ENCODE measurements at regions not wholly inside any gene's neighbourhood (a gene's known extent, or its start where the extent isn't known, plus 50 kb on each side); places are given as distances from the start of the nearest gene placed in this dataset.

DNA sequence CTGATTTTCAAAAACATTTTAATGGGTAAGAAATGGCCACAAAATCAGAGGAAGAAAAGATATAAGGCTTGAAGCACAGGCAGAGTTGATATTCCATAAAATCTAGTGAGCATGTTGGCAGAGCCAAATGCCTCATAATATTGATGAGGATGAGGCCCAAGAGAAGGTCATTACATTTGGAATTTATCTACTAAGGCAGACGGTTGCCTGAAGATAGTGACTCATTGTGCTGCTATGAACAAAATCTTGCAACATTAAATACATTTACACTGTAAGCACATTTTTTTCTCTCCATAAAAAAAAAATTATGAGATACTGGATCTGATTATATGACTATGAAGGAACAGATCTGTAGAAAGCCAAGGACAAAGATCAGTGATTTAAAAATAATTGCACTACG is 881.4 kb upstream of the CHORDC1 start:
- Mint-ChIP-seq H3K4me1 (no peaks in the 10 kb centered on the region), H3K27me3 (ENCODE audit: low read depth in 3 of 3) (no peaks in the 10 kb centered on the region), H3K4me3 (no peak overlapping the region), H3K9me3 (peaks cover 0 to 2% (median 0%) of the 10 kb centered on the region in 7 donors), H3K27ac (no peak overlapping the region), H3K36me3 (no peaks in the 10 kb centered on the region)
- no peaks in the 10 kb centered on the region for H3K4me1 ChIP-seq (ENCODE audit: control insufficient read depth in 1 of 2, insufficient read depth in 2 of 2, low read length in 2 of 2)
- no peak overlapping the region for H3K4me2 ChIP-seq (replicated peaks; ENCODE audit: extremely low read depth, low read length, poor library complexity, severe bottlenecking)
- H4K20me1 ChIP-seq (ENCODE audit: insufficient read depth, low read length): no peaks in the 10 kb centered on the region
- intact Hi-C loops (cut with micrococcal nuclease): no loop called here
- DNase-seq: no peak
- H3K27ac ChIP-seq (ENCODE audit: low read depth in 1 of 2, low read length in 2 of 2): no peak overlapping the region
- no peak overlapping the region for H3K4me3 ChIP-seq (replicated peaks in 1 of 3; ENCODE audit: low read depth in 2 of 3, low read length in 3 of 3)
- no peak overlapping the region for H2AFZ ChIP-seq (ENCODE audit: insufficient read depth, low read depth, low read length, poor library complexity, severe bottlenecking)
- TF ChIP-seq, protein P1, sequence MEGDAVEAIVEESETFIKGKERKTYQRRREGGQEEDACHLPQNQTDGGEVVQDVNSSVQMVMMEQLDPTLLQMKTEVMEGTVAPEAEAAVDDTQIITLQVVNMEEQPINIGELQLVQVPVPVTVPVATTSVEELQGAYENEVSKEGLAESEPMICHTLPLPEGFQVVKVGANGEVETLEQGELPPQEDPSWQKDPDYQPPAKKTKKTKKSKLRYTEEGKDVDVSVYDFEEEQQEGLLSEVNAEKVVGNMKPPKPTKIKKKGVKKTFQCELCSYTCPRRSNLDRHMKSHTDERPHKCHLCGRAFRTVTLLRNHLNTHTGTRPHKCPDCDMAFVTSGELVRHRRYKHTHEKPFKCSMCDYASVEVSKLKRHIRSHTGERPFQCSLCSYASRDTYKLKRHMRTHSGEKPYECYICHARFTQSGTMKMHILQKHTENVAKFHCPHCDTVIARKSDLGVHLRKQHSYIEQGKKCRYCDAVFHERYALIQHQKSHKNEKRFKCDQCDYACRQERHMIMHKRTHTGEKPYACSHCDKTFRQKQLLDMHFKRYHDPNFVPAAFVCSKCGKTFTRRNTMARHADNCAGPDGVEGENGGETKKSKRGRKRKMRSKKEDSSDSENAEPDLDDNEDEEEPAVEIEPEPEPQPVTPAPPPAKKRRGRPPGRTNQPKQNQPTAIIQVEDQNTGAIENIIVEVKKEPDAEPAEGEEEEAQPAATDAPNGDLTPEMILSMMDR (IDR thresholded peaks at IDR 0.05): no peak
- H3K9me3 ChIP-seq (replicated peaks in 1 of 2; ENCODE audit: control insufficient read depth in 1 of 2, insufficient read depth in 1 of 2, low read length in 2 of 2): no peaks in the 10 kb centered on the region
- no peaks in the 10 kb centered on the region for H3K27me3 ChIP-seq (ENCODE audit: control insufficient read depth in 2 of 2, insufficient read depth in 2 of 2, low read length in 2 of 2)
- no peak overlapping the region for H3K9ac ChIP-seq (ENCODE audit: insufficient read depth, low read length, poor library complexity, severe bottlenecking)
- no peaks in the 10 kb centered on the region for H3K36me3 ChIP-seq (replicated peaks in 1 of 2; ENCODE audit: control insufficient read depth in 1 of 2, insufficient read depth in 2 of 2, low read length in 2 of 2)
- H3K79me2 ChIP-seq (ENCODE audit: insufficient read depth, low read length): no peaks in the 10 kb centered on the region
- WGBS (ENCODE audit: insufficient coverage): no CpG with 5 or more reads among the region's 2 CpGs

DNA sequence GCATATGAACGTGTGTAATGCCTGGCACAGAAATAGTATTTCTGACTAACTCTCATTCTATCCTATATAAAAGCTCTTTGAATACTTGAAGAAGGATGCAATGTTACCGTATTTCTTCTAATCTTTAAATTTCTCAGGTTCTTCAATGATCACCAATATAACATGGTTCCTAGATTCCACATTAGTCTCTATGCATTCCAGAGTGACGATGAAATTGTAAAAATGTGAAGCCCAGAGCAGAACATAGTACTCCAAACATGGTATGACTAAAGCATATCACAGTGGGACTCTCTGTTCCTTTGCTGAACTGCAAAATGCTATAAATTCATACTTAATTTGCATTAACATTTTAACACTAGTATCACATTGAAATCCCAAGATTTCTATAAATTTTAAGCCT is 877.6 kb upstream of the CHORDC1 start:
- TF ChIP-seq, protein P1 (IDR thresholded peaks at IDR 0.05): no peak
- peaks cover 0 to 2% (median 0%) of the 10 kb centered on the region in 7 donors for H3K9me3 Mint-ChIP-seq
- H3K4me2 ChIP-seq (replicated peaks; ENCODE audit: extremely low read depth, low read length, poor library complexity, severe bottlenecking): no peak overlapping the region
- no peaks in the 10 kb centered on the region for H3K4me1 ChIP-seq (ENCODE audit: control insufficient read depth in 1 of 2, insufficient read depth in 2 of 2, low read length in 2 of 2)
- DNase-seq: no peak
- no peaks in the 10 kb centered on the region for H4K20me1 ChIP-seq (ENCODE audit: insufficient read depth, low read length)
- no peaks in the 10 kb centered on the region for H3K36me3 ChIP-seq (replicated peaks in 1 of 2; ENCODE audit: control insufficient read depth in 1 of 2, insufficient read depth in 2 of 2, low read length in 2 of 2)
- no peaks in the 10 kb centered on the region for H3K27me3 ChIP-seq (ENCODE audit: control insufficient read depth in 2 of 2, insufficient read depth in 2 of 2, low read length in 2 of 2)
- no peaks in the 10 kb centered on the region for H3K4me1 Mint-ChIP-seq
- H3K4me3 Mint-ChIP-seq: no peak overlapping the region
- no CpG with 5 or more reads among the region's 3 CpGs for WGBS (ENCODE audit: insufficient coverage)
- no peaks in the 10 kb centered on the region for H3K27me3 Mint-ChIP-seq (ENCODE audit: low read depth in 3 of 3)
- H3K27ac Mint-ChIP-seq: no peak overlapping the region
- no peak overlapping the region for H3K4me3 ChIP-seq (replicated peaks in 1 of 3; ENCODE audit: low read depth in 2 of 3, low read length in 3 of 3)
- no peaks in the 10 kb centered on the region for H3K79me2 ChIP-seq (ENCODE audit: insufficient read depth, low read length)
- H2AFZ ChIP-seq (ENCODE audit: insufficient read depth, low read depth, low read length, poor library complexity, severe bottlenecking): no peak overlapping the region
- intact Hi-C loops (cut with micrococcal nuclease): no loop called here
- no peaks in the 10 kb centered on the region for H3K9me3 ChIP-seq (replicated peaks in 1 of 2; ENCODE audit: control insufficient read depth in 1 of 2, insufficient read depth in 1 of 2, low read length in 2 of 2)
- no peaks in the 10 kb centered on the region for H3K36me3 Mint-ChIP-seq
- H3K9ac ChIP-seq (ENCODE audit: insufficient read depth, low read length, poor library complexity, severe bottlenecking): no peak overlapping the region
- H3K27ac ChIP-seq (ENCODE audit: low read depth in 1 of 2, low read length in 2 of 2): no peak overlapping the region

All from CD14-positive monocyte (primary cell).